Activated CD8-positive, alpha-beta T cell treated with anti-CD3 and anti-CD28 coated beads for 36 hours (primary cell): ENCODE measurements at regions not wholly inside any gene's neighbourhood (a gene's known extent, or its start where the extent isn't known, plus 50 kb on each side); places are given as distances from the start of the nearest gene placed in this dataset.

Experiments used
- ATAC-seq: fragments of 200-7000 bp; cut with Tn5 transposase; one replicate; pipeline ENCODE4 v1.10.0; 2021; ENCODE audit warnings: mild to moderate bottlenecking, moderate library complexity
- CTCF ChIA-PET: fragments of 350-600 bp; sonication (Branson Sonifier 250); formaldehyde crosslinking; loops from one replicate; lab custom pipeline; 2021; ENCODE audit warnings: antibody characterized with exemption; lab: Charles Lee
- POLR2A ChIA-PET: fragments of 350-600 bp; sonication (Branson Sonifier 250); formaldehyde crosslinking; loops from one replicate; lab custom pipeline; 2021; ENCODE audit warnings: antibody characterized with exemption; lab: Charles Lee
- DNase-seq: peaks from one replicate; pipeline ENCODE4 v3.0.0-alpha.2; 2020
- H3K27ac Mint-ChIP-seq: one replicate; pipeline ENCODE4 v1.8.0; 2021; ENCODE audit warnings: mild to moderate bottlenecking, mixed read lengths
- H3K27me3 Mint-ChIP-seq: one replicate; pipeline ENCODE4 v1.8.0; 2021; ENCODE audit warnings: mixed read lengths
- H3K36me3 Mint-ChIP-seq: one replicate; pipeline ENCODE4 v1.8.0; 2021; ENCODE audit warnings: low read depth, mixed read lengths
- H3K4me1 Mint-ChIP-seq: one replicate; pipeline ENCODE4 v1.8.0; 2021; ENCODE audit warnings: low read depth, mixed read lengths
- H3K4me3 Mint-ChIP-seq: one replicate; pipeline ENCODE4 v1.8.0; 2021; ENCODE audit warnings: mild to moderate bottlenecking, moderate library complexity, mixed read lengths
- H3K9me3 Mint-ChIP-seq: one replicate; pipeline ENCODE4 v1.8.0; 2021; ENCODE audit warnings: mixed read lengths
- CTCF ChIP-seq: fragments of 200-600 bp; IDR thresholded peaks from one replicate; pipeline ENCODE4 v1.8.0; 2022; ENCODE audit warnings: antibody characterized with exemption, mild to moderate bottlenecking
- intact Hi-C: fragments of 100-400 bp; cut with micrococcal nuclease; formaldehyde crosslinking; loops from one replicate; pipeline ENCODE4 v1.10.0; 2022

GRCh38 chr17:6215071-6216035 is 145.2 kb downstream of the WSCD1 start:
- Mint-ChIP-seq H3K4me1 (no peaks in the 10 kb centered on the region), H3K9me3 (peaks cover under 1% of the 10 kb centered on the region), H3K36me3 (no peaks in the 10 kb centered on the region), H3K27ac (no peak overlapping the region), H3K4me3 (no peak overlapping the region), H3K27me3 (peaks cover 26% of the 10 kb centered on the region)
- TF ChIP-seq CTCF, result no peak
- ChIA-PET POLR2A (no interaction called here), CTCF (no interaction called here)
- DNase-seq (no peak), ATAC-seq (no peak)
- intact Hi-C loops, result no loop called here

GRCh38 chr17:6213859-6214258 is 143.7 kb downstream of the WSCD1 start:
- Mint-ChIP-seq H3K27me3 (peaks cover 24% of the 10 kb centered on the region), H3K27ac (no peak overlapping the region), H3K4me1 (no peaks in the 10 kb centered on the region), H3K36me3 (no peaks in the 10 kb centered on the region), H3K9me3 (no peaks in the 10 kb centered on the region), H3K4me3 (no peak overlapping the region)
- intact Hi-C loops, result no loop called here
- POLR2A ChIA-PET, result no interaction called here
- DNase-seq (no peak), ATAC-seq (no peak)
- CTCF ChIA-PET, result no interaction called here
- no peak for TF ChIP-seq CTCF

GRCh38 chr17:6212766-6213165 is 142.6 kb downstream of the WSCD1 start:
- ATAC-seq (no peak), DNase-seq (no peak)
- Mint-ChIP-seq H3K27me3 (peaks cover 15% of the 10 kb centered on the region), H3K9me3 (no peaks in the 10 kb centered on the region), H3K36me3 (no peaks in the 10 kb centered on the region), H3K27ac (no peak overlapping the region), H3K4me3 (no peak overlapping the region), H3K4me1 (no peaks in the 10 kb centered on the region)
- CTCF ChIA-PET, result no interaction called here
- POLR2A ChIA-PET, result no interaction called here
- no peak for TF ChIP-seq CTCF
- intact Hi-C loops, result no loop called here

- no peak overlapping the region for H3K4me3 Mint-ChIP-seq
- H3K9me3 Mint-ChIP-seq, result no peaks in the 10 kb centered on the region
- ATAC-seq, result no peak
- POLR2A ChIA-PET, result no interaction called here
- peaks cover 6% of the 10 kb centered on the region for H3K27me3 Mint-ChIP-seq
- CTCF ChIA-PET, result no interaction called here
- no peak for DNase-seq
- no peak for TF ChIP-seq CTCF
- intact Hi-C loops, result no loop called here
- no peak overlapping the region for H3K27ac Mint-ChIP-seq
- H3K4me1 Mint-ChIP-seq, result no peaks in the 10 kb centered on the region
- H3K36me3 Mint-ChIP-seq, result no peaks in the 10 kb centered on the region
Measured at GRCh38 chr17:6209829-6210228, 139.7 kb downstream of the WSCD1 start.

GRCh38 chr17:6208608-6209180 is 138.5 kb downstream of the WSCD1 start:
- intact Hi-C loops, result no loop called here
- Mint-ChIP-seq H3K27ac (no peak overlapping the region), H3K9me3 (no peaks in the 10 kb centered on the region), H3K36me3 (no peaks in the 10 kb centered on the region), H3K27me3 (peaks cover 12% of the 10 kb centered on the region), H3K4me1 (no peaks in the 10 kb centered on the region), H3K4me3 (no peak overlapping the region)
- no peak for DNase-seq
- CTCF ChIA-PET, result no interaction called here
- no peak for TF ChIP-seq CTCF
- POLR2A ChIA-PET, result interaction anchor here (0.6 kb wide), 2 partner anchors 138 to 429 kb away, joined by 3 read pairs; no protein-coding TSS in a partner anchor
- ATAC-seq, result no peak
